ENCODE measurements at regions not wholly inside any gene's neighbourhood (a gene's known extent, or its start where the extent isn't known, plus 50 kb on each side); places are given as distances from the start of the nearest gene placed in this dataset.

GRCh38 chr22:45087802-45088201 lies 75.9 kb upstream of the NUP50 start:
- TF ChIP-seq CTCF (conservative IDR thresholded peaks at IDR 0.05; ENCODE audit: low read depth, low read length) (no peak), EZH2 (IDR thresholded peaks at IDR 0.05; ENCODE audit: borderline replicate concordance, low read depth, low read length, poor library complexity, severe bottlenecking) (no peak)

Data from A673 (cell line).